GM18499 (cell line): ENCODE measurements at regions not wholly inside any gene's neighbourhood (a gene's known extent, or its start where the extent isn't known, plus 50 kb on each side); places are given as distances from the start of the nearest gene placed in this dataset.
"Not testable (repeated sequence)": the region's sequence is repeated elsewhere in the genome, so short reads cannot be mapped to it uniquely, and the experiment has no call there.

Experiments used
- ATAC-seq: cut with Tn5 transposase; IDR thresholded peaks from one replicate; pipeline ENCODE4 v1.9.1; 2021; ENCODE audit warnings: moderate number of reproducible peaks; ENCODE audit not compliant: insufficient read depth, unreplicated experiment

GRCh38 chr1:209106861-209107260 is 476.7 kb upstream of the CAMK1G start:
- no peak for ATAC-seq

- peak; percentile 42 for ATAC-seq
Observed at GRCh38 chr1:209107535-209107934, 476.0 kb upstream of the CAMK1G start.

- ATAC-seq: no peak
Observed at GRCh38 chr1:209109001-209109785, 474.3 kb upstream of the CAMK1G start.

GRCh38 chr1:209113521-209113920 is 470.0 kb upstream of the CAMK1G start:
- no peak for ATAC-seq

- ATAC-seq: no peak
Observed at GRCh38 chr1:209116705-209117104, 466.8 kb upstream of the CAMK1G start.

- no peak for ATAC-seq
Observed at GRCh38 chr1:209123601-209124000, 459.9 kb upstream of the CAMK1G start.

- not testable (repeated sequence) for ATAC-seq
Observed at GRCh38 chr1:209129091-209129490, 454.4 kb upstream of the CAMK1G start.

GRCh38 chr1:209130886-209131285 is 452.6 kb upstream of the CAMK1G start:
- no peak for ATAC-seq

GRCh38 chr1:209132736-209133467 is 450.6 kb upstream of the CAMK1G start:
- ATAC-seq: no peak

- peak; percentile 57 for ATAC-seq
Observed at GRCh38 chr1:209134001-209134400, 449.5 kb upstream of the CAMK1G start.

GRCh38 chr1:209143916-209144315 is 439.6 kb upstream of the CAMK1G start:
- no peak for ATAC-seq

GRCh38 chr1:209150114-209150513 is 433.4 kb upstream of the CAMK1G start:
- ATAC-seq: no peak

GRCh38 chr1:209153411-209153810 is 430.1 kb upstream of the CAMK1G start:
- ATAC-seq: no peak

GRCh38 chr1:209154912-209155311 is 428.6 kb upstream of the CAMK1G start:
- ATAC-seq: no peak

- no peak for ATAC-seq
Observed at GRCh38 chr1:209155546-209155945, 428.0 kb upstream of the CAMK1G start.

- ATAC-seq: no peak
Observed at GRCh38 chr1:209156991-209157390, 426.5 kb upstream of the CAMK1G start.

- no peak for ATAC-seq
Observed at GRCh38 chr1:209157546-209158249, 425.8 kb upstream of the CAMK1G start.

- ATAC-seq: no peak
Observed at GRCh38 chr1:209158851-209159250, 424.7 kb upstream of the CAMK1G start.

GRCh38 chr1:209160230-209160629 is 423.3 kb upstream of the CAMK1G start:
- no peak for ATAC-seq

GRCh38 chr1:209162651-209163050 is 420.9 kb upstream of the CAMK1G start:
- no peak for ATAC-seq

- ATAC-seq: no peak
Observed at GRCh38 chr1:209168204-209168603, 415.3 kb upstream of the CAMK1G start.
